ENCODE measurements at regions not wholly inside any gene's neighbourhood (a gene's known extent, or its start where the extent isn't known, plus 50 kb on each side); places are given as distances from the start of the nearest gene placed in this dataset.

GRCh38 chr4:151532001-151532708 lies 123.2 kb downstream of the FHIP1A start:
- Histone ChIP-seq H3F3A (ENCODE audit: control insufficient read depth, insufficient read depth) (no peaks in the 10 kb centered on the region), H3K79me2 (ENCODE audit: control insufficient read depth, low read length) (no peaks in the 10 kb centered on the region), H4K20me1 (ENCODE audit: control insufficient read depth, insufficient read depth, low read depth, low read length) (no peaks in the 10 kb centered on the region), H3K36me3 (ENCODE audit: control insufficient read depth, low read length) (no peaks in the 10 kb centered on the region), H3K27ac (ENCODE audit: low read depth, low read length) (no peak overlapping the region), H3K4me1 (ENCODE audit: control insufficient read depth, low read length) (no peaks in the 10 kb centered on the region), H3K4me2 (ENCODE audit: low read length) (no peak overlapping the region), H3K27me3 (ENCODE audit: control insufficient read depth, low read length) (no peaks in the 10 kb centered on the region), H3K4me3 (ENCODE audit: low read length) (no peak overlapping the region), H3K9me2 (replicated peaks; ENCODE audit: control insufficient read depth, low read length) (no peaks in the 10 kb centered on the region), H3K9me3 (ENCODE audit: control insufficient read depth, insufficient read depth, low read length) (no peaks in the 10 kb centered on the region)
- no peak for TF ChIP-seq CTCF (IDR thresholded peaks at IDR 0.05; ENCODE audit: low read depth, low read length, poor library complexity, severe bottlenecking)
- no peak for TF ChIP-seq EZH2phosphoT487 (IDR thresholded peaks at IDR 0.05; ENCODE audit: borderline replicate concordance, low read length)

GRCh38 chr4:151534195-151534594 lies 125.2 kb downstream of the FHIP1A start:
- Histone ChIP-seq H3K9me3 (ENCODE audit: control insufficient read depth, insufficient read depth, low read length) (no peaks in the 10 kb centered on the region), H3K79me2 (ENCODE audit: control insufficient read depth, low read length) (no peaks in the 10 kb centered on the region), H3K4me1 (ENCODE audit: control insufficient read depth, low read length) (no peaks in the 10 kb centered on the region), H3F3A (ENCODE audit: control insufficient read depth, insufficient read depth) (no peaks in the 10 kb centered on the region), H3K27ac (ENCODE audit: low read depth, low read length) (no peak overlapping the region), H3K4me2 (ENCODE audit: low read length) (no peak overlapping the region), H3K9me2 (replicated peaks; ENCODE audit: control insufficient read depth, low read length) (no peaks in the 10 kb centered on the region), H3K4me3 (ENCODE audit: low read length) (no peak overlapping the region), H3K27me3 (ENCODE audit: control insufficient read depth, low read length) (no peaks in the 10 kb centered on the region), H3K36me3 (ENCODE audit: control insufficient read depth, low read length) (no peaks in the 10 kb centered on the region), H4K20me1 (ENCODE audit: control insufficient read depth, insufficient read depth, low read depth, low read length) (no peaks in the 10 kb centered on the region)
- TF ChIP-seq CTCF (IDR thresholded peaks at IDR 0.05; ENCODE audit: low read depth, low read length, poor library complexity, severe bottlenecking) = no peak
- no peak for TF ChIP-seq EZH2phosphoT487 (IDR thresholded peaks at IDR 0.05; ENCODE audit: borderline replicate concordance, low read length)

GRCh38 chr4:151535366-151535765 lies 126.4 kb downstream of the FHIP1A start:
- TF ChIP-seq EZH2phosphoT487 (IDR thresholded peaks at IDR 0.05; ENCODE audit: borderline replicate concordance, low read length) = no peak
- TF ChIP-seq CTCF (IDR thresholded peaks at IDR 0.05; ENCODE audit: low read depth, low read length, poor library complexity, severe bottlenecking) = no peak
- Histone ChIP-seq H3K36me3 (ENCODE audit: control insufficient read depth, low read length) (no peaks in the 10 kb centered on the region), H3F3A (ENCODE audit: control insufficient read depth, insufficient read depth) (no peaks in the 10 kb centered on the region), H3K4me2 (ENCODE audit: low read length) (no peak overlapping the region), H3K9me2 (replicated peaks; ENCODE audit: control insufficient read depth, low read length) (no peaks in the 10 kb centered on the region), H3K9me3 (ENCODE audit: control insufficient read depth, insufficient read depth, low read length) (no peaks in the 10 kb centered on the region), H4K20me1 (ENCODE audit: control insufficient read depth, insufficient read depth, low read depth, low read length) (no peaks in the 10 kb centered on the region), H3K27ac (ENCODE audit: low read depth, low read length) (no peak overlapping the region), H3K27me3 (ENCODE audit: control insufficient read depth, low read length) (no peaks in the 10 kb centered on the region), H3K4me3 (ENCODE audit: low read length) (no peak overlapping the region), H3K4me1 (ENCODE audit: control insufficient read depth, low read length) (no peaks in the 10 kb centered on the region), H3K79me2 (ENCODE audit: control insufficient read depth, low read length) (no peaks in the 10 kb centered on the region)
